HG02571 (cell line): ENCODE measurements at regions not wholly inside any gene's neighbourhood (a gene's known extent, or its start where the extent isn't known, plus 50 kb on each side); places are given as distances from the start of the nearest gene placed in this dataset.
"Not testable (repeated sequence)": the region's sequence is repeated elsewhere in the genome, so short reads cannot be mapped to it uniquely, and the experiment has no call there.

Source experiments
- ATAC-seq: cut with Tn5 transposase; IDR thresholded peaks from one replicate; pipeline ENCODE4 v1.9.1; 2021; ENCODE audit warnings: mild to moderate bottlenecking, moderate library complexity; ENCODE audit not compliant: unreplicated experiment

DNA sequence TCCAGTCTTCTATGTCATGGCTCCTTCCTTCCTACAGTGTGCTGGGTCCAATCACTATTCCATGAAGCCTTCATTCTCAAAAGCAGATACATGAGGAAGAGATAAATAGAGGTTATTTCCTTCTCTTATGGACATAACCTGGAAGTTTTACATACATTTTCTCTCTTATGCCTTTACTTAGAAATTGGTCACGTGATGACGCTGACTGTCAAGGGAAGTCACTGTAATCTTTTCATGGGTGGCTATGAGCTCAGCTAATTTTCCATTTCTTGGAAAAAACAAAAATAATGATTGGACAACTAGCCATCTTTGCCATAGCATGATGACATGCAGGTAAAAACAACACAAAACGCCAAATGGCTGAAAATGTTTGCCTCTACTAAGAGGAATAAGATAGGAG, 151.6 kb upstream of the PRSS16 start:
- ATAC-seq = no peak

DNA sequence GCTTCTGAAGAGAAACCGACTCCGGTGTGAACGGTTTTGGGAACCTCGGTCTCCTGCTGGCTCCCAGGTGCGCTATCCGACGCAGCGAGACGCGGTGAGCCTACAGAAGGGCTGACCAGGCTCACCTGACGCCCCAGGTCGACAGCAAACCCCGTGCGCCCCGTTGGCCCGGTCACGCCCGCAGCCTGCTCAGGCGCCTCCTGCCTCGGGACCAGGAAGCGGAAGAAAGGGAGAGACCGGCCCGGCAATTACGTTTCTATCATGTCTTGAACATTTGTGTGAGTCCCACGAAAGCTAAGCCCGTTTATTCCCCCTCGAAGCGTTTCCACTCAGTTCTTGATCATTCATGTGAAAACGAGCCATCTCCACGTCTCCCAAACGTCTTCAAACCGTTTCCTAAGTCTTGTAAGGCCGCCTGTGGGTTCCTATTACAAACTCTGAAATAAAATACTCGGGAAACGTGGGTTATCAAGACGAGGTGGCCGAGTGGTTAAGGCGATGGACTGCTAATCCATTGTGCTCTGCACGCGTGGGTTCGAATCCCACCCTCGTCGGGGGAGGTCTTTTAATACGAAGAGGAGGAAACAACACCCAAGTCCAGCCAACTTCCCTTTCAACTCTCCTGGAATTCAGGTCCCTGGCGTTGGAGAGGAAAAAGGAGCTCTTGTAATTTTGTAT, 150.5 kb upstream of the PRSS16 start:
- no peak for ATAC-seq

DNA sequence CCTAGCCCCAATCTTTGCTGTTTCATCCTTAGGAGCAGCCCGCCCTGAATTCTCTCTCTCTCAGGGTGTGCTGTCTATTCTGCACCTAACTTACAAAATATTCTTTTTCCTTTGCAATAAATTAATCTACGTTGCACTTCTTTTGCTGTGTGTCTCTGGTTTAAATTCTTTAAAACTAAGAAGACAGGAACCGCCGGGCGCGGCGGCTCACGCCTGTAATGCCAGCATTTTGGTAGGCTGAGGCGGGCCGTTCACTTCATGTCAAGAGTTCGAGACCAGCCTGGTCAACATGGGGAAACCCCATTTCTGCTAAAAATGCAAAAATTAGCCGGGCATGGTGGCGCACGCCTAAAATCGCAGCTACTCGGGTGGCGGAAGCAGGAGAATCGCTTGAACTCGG, 148.5 kb upstream of the PRSS16 start:
- no peak for ATAC-seq

DNA sequence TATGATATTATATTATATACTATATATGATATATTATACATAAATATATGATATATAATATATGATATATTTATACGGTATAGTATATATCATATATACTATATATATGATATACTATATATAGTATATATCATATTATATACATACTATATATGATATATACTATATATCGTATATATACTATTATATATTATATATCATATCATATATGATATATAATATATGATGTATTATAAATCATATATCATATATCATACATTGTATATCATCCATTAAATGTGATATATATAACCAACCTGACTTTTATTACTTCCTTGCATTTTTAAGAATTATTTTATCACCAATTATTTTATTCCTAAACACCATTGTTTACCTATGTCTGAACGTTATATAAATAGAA, 146.6 kb upstream of the PRSS16 start:
- ATAC-seq = no peak

DNA sequence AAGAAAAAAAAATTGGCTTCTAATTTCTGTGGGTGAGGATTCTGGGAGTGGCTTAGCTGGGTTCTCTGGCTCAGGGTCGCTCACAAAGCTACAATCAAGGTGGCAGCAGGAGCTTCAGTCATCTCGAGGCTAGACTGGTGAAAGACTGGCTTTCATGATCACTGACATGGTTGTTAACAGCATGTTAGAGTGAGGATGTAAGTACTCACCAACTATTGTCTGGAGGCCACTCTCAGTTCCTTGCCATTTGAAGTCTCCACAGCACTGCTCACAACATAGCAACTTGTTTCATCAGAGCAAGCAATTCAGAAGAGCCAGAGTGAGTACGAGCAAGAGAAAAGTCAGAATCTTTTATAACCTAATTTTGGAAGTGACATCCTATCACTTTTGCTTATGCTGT, 145.7 kb upstream of the PRSS16 start:
- no peak for ATAC-seq

DNA sequence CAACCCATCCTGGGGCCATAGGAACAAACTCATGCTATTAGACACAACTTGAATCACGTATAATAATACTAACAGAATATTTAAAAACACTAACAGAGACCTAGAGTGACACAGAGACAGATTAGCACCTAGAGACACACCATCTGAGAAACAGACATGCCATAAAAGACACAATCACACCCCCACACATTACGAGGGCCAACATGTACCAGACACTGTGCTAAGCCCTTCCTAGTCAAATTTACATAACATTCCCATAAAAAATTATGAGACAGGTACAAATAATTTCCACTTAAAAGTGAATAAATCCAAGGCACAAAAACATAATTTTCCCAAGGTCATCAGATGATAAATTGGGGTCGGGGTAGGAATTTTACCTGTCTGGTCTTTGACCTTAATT, 141.1 kb upstream of the PRSS16 start:
- no peak for ATAC-seq

DNA sequence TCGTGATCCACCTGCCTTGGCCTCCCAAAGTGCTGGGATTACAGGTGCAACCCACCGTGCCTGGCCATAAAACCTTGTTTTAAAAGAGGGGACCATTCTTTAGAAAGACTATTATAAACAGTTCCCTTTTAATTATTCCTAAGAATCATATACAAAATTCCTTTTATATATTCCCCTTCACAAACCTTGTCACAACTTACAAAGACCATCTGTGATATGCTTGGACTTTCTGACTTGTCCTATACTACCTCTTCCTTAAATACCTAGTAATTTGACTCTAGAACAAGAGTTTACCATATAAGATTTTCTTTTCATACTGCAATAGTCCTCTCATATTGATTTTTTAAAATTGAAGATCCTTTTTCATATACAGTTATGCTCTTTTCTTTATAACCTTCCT, 135.8 kb upstream of the PRSS16 start:
- no peak for ATAC-seq

DNA sequence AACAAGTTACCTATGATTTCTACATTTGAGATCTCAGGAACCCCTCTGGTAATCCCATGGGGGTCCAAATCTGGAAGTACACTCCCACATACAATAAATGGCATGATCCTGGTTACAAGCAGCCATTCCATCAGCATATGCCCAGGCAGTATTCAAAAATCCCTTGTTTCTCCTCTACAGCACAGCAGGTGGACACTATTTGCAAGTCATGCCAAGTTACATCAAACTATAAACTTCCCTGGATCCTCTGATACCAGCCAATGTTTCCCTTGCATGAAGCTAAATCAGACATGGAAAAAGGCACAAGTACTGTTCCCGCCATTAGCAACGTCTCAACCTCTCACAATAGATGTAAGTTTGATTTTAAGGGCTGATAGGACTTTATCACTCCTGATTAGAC, 134.5 kb upstream of the PRSS16 start:
- ATAC-seq = no peak

DNA sequence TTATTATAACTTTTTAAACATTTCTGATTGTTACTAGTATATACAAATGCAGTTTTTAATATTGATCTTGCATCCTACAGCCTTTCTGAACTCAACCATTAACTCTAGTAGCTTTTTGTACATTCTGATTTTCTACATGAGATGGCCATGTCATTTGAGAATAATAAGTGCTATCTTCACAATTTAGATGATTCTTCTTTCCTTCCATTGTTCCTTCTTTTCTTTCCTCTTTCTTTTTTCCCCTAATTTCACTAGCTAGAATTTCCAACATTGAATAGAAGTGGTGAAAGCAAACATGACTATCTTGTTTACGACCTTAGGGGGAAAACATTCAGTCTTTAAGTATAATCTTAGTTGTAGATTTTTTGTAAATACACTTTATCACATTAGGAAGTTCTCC, 128.2 kb upstream of the PRSS16 start:
- no peak for ATAC-seq

DNA sequence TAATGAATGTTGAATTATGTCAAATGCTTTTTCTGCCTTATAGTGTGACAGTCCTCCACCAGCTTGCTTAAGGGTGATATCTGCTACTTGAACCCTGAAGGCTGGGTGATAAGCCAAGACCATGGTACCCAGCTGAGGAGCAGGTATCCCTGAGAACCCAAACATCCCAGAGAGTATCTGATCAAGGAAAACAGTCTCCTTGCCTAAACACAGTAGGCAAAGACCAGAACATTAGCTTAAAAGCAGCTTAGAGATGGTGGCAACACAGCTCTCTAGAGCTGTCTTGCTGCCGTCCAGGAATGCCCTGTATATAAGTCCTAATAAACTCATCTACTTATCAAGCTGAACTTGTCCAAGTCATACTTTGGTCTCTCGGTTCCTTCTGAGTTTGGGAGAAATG, 127.7 kb upstream of the PRSS16 start:
- no peak for ATAC-seq

DNA sequence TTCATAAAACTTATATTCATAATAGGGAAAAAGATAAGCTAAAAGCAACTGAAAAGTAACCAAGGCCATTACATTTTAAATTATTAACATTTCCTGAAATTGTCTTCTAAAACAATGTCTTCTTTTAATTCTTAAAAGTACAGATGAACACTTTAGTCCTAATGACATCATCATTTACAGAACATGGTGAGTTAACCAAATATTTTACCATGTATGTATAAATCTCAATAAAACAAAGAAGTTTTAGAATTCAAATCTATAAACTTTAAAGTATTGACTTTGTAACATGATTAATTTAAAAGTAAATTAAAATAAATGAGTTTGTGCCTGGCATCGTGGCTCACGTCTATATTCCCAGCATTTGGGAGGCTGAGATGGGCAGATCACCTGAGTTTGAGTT, 125.9 kb upstream of the PRSS16 start:
- ATAC-seq = no peak

DNA sequence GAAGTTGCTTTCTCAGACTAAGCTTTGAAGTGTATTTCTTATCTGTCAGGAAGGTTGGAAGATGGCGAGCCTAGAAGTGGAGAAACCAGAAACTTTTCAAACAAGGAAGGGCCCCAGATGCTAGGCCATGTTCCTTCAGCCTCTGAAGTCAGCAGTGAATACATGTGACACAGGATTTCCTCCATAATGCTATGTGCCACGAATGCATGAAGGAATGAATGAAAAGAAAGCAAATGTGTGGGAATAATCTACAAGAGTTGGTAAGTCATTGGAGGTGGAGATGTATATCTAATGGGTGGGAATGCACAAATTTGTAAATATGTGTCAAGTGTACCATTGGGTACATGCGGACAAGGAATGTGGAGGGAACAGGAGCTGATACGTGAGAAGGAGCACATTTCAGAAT, 123.2 kb upstream of the PRSS16 start:
- ATAC-seq = no peak

DNA sequence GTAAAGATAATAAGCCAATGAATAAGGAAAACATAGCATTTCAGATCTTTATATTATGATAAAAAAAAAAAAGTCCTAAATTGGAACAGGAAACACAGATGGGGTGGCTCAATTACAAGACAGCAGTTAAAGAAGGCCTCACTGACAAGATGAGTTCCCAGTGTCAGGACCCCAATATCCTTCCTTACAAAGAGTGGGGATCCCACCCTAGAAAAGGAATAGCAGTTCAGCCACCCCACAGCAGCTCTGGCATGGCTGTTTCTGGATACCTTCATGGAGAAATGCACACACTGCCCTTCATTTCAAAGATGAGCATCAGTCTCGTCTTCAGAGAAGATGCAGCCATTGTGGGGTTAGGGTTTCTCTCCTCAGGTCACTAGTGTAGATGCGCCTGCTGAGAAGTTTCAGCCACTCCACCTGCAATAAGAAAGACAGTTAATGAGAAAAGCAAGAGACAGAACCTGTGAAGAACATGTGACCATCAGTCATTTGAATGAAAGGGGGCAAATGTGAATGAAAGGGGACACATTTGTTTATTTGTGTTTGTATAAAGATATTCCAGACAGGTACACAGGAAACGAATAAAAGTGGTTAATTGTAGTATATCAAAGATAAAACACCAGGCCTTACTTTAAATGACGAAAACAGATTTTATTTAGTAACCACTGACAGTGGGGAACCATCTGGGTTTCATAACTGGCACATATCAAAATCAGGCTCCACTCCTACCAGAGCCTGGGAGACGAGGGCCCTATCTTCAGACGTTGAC, 121.3 kb upstream of the PRSS16 start:
- ATAC-seq = no peak

DNA sequence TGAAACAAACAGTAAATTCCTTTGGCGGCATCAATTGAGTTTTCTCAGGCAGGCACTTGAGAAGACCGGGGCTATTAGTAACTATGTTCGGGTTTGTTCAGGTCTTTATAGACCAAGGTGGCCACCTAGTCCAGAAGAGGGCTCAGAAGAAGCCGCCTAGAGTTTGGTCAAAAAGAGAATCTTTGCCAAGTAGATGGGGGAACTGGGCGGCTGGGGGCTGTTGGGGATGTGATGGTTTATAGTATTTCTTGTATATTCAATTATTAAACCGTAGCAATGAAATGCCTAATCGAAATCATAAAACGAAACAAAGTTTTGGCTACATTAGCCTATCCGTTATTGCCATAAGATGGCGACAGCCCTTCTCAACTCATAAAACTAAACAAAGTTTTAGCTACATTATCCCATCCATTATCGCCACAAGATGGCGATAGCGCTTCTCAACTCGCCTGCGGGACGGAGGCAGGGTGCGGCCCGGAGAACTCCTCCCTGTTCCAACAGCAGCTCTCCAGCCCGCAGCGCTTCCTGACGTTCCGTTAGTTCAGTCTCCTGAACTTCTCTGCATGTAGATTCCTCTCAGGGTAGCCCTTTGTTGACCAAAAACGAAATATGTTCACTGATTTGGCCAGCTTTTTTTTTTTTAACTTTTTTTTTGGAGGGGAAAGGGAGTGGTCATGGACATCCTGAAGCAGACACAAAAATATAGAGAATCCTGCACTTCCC, 120.5 kb upstream of the PRSS16 start:
- ATAC-seq = peak; percentile 53

DNA sequence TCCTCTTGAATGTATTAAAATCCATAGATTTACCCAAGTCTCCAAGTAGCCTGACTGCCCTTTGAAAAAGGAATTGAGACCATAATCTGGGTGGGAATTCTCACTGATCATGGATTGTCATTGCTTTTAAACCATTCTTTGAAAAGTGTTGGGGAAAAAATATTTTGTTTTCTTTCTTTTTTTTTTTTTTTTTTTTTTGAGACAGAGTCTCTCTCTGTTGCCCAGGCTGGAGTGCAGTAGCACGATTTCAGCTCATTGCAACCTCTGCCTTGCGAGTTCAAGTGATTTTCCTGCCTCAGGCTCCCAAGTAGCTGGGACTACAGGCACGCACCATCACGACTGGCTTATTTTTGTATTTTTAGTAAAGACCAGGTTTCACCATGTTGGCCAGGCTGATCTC, 119.6 kb upstream of the PRSS16 start:
- not testable (repeated sequence) for ATAC-seq

DNA sequence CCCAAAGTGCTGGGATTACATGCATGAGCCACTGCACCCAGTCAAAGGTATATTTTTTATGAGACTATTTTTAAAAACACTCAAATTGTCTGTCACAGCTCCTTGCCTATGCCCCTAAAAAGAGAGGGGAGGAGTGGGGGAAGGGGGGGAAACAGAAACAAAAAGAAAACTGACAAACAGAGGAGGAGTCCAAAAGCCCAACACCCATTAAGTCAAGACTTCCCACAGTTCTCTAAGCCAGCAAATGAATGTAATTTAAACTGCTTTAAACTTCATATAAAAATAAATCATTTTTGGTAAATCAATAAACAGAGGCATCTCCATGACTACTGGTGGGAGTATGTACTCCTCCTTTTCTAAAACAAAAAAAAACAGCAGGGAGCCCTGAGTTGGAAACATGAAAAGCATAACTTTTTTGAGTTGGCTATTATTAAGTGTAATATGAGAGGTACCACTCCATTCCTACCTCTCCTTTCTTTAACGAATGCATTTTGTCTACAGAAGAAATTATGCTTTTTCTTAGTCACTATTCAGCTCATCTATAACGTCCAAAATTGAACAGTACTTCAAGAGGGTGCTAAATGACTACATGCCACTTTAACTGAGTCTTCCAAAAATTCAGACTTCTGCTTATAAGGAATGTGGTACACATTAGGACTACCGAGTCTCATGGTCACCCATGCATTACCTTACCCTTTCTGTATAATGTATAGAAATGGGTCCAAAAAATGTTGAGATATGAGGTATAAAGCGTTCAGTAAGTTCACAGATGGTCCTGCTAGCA, 119.0 kb upstream of the PRSS16 start:
- ATAC-seq = no peak

DNA sequence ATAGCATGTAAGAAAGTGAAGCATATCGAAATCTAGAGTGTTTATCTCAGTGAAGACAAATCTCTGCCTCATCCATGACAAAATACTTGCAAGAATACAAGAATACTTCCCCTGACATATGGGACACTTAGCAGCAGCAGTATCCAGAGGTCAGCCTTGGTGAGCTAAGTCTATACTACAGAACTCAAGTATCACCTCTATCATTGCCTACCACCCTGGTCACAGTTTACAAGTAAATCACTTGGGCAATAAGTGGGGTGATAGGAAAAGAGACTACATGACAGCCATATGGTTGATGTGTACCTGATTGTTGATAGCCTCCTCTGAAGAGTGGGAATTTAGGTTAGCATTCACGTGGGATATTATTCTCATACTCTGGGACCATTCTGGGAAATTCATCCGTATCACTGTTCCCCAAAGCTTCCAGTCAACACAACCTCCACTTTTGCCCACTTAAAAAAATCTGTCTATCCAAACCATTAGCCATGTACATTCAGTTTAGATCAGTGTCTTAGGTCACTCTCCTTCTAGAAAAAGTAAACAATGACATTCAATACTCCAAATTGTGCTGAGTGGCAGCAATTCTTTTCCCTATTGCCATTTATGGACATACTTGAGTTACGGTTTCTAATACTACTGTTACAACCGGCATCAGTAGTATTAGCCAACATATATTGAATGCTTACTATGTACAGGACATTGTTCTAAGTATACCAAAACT, 118.2 kb upstream of the PRSS16 start:
- ATAC-seq = no peak

DNA sequence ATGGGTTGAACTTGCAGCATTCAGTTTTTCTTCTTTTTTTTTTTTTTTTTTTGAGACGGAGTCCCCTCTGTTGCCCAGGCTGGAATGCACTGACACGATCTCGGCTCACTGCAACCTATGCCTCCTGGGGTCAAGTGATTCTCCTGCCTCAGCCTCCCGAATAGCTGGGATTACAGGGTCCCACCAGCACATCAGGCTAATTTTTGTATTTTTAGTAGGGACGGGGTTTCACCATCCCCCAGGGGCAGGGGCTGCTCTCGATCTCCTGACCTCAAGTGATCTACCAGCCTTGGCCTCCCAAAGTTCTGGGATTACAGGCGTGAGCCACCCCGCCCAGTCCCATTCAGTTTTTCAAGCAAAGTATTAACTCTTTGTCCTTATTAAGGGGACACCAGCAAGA, 117.6 kb upstream of the PRSS16 start:
- ATAC-seq = no peak

DNA sequence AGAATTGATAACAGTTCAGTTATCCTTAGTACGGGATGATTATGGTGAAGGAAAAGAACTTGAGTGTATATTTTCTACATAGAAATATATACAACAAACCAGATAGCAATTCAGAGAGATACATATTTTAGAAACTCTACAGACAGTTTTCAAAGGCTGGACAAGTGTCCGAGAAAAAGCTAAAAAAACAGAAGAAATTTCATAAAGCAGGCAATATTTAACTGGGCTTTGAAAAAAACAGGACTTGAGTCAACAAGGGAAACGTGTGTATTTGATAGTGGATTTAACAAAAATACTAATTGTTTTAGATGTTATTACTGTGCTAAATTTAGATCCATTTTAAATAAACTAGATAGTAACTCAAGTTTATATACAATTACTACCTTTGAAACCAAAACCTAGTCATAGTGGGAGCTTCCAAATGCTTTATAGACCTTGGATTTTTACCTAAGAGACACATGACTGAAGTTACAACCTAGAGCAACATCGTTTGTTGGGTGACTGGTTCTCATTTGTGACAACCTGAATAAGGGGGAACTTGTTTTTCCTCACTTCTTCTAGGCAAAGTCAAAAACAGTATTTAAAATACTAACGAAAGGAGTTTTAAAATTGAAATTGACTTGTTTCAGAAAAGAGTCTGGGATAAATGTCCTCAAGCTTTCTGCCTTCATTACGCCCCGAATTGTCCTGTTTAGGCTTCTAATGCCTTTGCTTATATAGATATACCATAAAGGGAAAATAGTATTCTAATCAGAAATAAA, 116.7 kb upstream of the PRSS16 start:
- ATAC-seq = no peak

DNA sequence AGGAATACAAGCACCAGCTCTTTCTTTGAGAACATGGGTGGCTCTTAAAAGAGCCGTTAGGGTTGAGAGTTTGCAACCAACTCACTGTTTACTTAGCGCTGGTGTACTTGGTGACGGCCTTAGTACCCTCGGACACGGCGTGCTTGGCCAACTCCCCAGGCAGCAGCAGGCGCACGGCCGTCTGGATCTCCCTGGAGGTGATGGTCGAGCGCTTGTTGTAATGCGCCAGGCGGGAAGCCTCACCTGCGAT, 115.3 kb upstream of the PRSS16 start:
- peak; percentile 5 for ATAC-seq
